ENCODE measurements at regions not wholly inside any gene's neighbourhood (a gene's known extent, or its start where the extent isn't known, plus 50 kb on each side); places are given as distances from the start of the nearest gene placed in this dataset.

DNA sequence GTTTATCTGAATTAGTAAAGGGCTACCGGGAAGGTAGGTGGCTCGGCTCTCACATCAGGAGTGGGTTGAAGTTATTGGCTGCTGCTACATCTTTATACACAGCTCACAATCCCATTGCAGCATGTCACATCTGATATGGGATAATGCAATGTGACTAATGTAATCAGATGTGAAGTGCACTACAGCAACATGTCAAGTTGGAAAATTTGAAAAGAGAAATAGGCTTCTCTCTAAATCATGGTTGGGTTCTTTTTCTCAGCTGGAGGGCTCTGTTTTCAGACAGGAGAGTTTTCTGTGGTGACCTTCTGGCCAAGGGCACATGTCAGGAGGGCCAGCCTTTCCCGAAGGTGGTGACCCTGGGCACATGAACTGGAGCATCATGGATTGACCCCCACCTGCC, 337.5 kb downstream of the HRH4 start:
- no peak for FAIRE-seq

DNA sequence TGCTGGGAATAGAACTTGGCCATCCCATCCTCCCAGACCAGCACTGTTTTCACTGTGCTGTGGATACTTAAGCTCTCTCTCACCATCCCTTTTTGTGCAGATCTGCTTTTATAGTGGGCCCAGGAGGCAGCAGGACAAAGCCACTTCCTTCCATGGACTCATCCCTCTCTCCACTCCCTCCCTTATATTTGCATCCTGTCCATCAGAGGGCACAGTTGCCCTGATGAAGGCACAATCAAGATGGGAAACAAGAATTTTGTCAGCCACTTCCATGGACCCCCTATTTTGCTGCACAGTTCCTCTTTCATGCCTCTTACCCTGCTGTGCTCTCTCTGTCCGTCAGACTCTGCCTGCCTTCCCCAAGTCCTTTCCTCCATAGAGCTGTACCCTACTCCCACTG, 338.7 kb downstream of the HRH4 start:
- FAIRE-seq, result no peak

DNA sequence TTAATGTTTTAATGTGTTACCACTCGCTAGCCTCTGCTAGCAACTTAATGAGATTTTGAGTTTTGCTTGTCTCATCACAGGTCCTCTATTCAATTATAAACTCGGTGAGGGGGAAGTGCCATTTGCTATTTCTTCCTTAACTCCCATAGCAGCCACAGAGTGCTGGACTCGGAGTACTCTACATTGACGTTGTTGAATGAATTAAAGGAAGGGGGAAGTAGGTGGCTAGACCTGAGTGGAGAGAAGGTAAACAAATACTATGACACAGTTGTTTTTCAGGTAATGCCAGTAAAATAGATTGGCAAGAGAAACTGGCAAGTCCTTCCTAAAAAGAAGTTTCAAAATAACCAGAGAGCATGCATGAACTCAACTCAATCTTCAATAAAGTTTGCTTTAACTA, 339.3 kb downstream of the HRH4 start:
- no peak for FAIRE-seq

DNA sequence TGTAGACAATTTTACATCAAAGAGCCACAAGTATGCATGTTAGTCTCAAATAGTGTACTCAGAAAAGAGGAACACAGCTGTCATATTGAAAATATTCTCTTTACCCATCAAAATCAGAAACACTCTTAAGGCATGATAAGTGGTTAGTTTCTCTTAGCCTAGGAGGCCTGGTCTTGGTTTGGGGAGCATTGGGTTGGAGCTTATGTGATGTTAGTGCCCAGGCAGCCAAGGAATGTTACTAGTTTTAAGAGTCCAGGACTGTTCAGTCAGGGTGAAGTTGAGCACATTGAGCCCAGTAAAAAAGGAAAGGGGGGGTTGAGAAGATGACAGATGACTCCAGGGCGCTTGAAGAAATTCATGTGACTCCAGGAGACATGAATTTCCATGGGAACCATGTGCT, 340.6 kb downstream of the HRH4 start:
- FAIRE-seq, result no peak

DNA sequence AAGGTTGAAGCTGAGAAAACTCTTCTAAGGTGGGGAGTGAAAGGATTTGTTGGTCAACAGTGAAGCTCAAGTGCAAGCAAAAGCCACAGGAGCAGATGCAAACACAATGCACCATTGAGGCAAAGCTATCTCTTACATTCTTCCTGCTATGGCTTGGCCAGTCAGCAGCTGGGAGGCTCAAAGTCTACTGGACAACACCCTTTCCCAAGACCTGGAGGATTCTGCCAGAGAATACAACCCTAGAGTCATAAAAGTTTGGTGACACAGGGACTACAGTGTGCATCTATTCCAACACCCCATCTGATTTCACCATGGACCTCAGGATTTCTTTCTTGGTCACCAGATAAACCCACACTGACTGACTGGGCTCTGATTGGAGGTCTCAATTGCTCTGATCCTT, 342.0 kb downstream of the HRH4 start:
- FAIRE-seq, result no peak

DNA sequence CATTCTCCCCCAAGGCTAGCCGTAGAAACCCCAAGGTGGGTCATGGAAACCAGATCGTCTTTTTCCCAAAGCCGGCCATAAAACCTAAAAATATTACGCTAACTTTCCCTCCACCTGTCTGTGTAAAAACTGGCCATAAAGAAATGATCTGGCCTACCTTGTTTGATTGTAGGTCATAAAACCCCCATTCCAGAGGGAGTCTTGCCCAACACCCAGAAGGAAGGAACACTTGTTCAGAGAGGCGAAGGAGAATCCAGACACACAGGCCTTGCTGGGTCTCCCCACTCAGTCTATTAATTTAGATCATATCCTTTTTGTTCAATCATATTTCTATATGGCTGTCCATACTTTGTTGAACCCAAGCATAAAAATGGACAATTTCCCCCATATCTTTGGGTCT, 344.7 kb downstream of the HRH4 start:
- no peak for FAIRE-seq

DNA sequence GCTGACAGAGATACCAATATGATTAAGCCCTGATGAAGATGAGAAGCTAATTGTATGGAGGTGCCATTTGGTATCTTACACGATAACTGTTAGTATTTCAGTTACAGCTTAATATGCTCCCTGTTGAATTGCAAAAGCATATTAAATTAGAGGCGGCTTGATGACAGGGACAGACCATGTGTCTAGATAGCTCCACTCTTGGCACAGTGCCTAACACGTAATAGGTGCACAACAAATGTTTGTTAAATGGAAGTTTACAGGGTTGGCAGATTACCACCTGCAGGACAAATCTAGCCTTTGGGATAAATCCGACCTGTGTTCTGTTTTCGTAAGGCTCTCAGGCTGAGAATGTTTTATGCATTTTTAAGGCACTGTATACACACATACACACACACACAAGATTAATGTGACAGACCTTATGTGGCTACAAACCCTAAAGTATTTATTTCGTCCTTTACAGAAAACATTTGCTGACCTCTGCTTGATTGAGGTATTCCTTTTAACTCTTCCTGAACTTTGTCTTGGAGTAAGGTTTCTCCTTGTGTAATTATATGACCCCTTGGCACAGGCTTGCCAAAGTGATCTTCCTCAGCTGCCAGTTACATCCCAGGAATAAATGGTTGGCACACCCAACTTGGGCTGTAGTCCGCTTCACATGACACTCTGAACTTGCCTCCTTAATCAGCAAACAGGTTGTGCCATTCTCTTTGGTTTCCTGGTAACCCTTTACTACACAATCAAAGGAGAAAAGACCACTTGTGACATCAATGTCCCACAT, 348.9 kb downstream of the HRH4 start:
- no peak for FAIRE-seq

DNA sequence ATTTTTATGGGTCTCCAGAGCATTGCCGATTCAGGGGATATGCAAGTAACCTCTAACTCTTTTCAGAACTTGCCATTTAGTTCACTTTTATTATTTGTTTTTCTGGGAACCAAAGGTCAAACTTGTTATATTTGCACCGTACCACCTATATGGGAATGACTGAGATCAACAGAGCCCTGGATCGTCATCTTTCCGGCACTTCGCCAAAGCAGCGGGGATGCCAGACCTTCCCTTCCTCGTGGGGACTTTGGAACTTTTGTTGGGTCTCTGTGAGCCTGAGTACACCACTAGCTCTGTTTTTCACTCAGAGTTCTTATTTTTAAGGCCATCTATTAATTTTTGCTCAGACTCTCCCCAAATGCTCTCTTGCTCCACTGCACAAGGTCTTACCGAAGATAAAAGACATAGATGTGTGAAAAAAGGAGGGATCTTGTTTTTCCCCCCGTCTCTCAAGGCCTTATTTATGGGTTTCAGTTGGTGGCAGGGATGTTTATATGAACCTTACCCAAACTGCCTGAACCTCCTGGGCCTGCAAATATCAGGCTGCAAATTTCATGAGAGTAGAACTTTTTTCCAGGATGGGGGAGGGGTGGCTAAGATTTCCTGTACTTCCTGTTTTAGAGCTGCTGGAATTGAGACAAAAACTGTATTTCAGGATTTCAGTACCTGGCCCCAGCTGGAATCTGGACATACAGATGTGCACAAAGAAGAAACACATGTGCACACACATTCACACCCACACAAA, 350.3 kb downstream of the HRH4 start:
- FAIRE-seq, result no peak

DNA sequence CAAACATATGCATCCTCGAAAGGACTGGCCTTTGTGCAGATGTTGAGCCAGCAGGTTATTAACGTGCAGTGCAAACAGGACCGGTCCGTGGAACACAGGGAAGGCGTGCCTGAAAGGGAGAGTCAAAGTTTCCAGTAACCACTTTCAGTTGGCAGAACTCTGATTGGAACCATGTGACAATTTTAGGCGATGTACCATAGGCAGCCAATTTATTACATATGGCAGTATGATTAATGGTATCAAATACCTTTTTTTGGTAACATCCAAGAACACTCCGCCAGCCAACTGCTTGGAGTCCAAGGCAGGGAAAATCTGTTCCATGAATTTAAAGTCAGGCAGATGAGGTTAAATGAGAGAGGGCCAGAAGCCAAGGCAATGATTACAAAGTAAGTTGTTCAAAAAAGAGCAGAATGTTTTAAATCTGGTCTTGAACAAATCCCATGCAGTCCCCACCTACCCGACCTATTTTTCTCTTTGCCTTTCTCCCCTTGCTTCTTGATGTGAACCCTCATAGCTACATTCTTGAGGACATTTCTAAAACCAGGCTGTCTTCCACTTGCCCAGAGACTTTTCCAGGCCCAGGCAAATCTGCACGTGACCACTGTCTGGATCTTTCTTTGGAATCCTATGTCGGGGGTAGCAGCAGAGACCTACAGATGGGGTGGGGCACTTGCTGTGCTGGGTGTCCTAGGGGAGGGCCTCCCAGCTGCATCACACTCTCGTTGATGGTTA, 351.7 kb downstream of the HRH4 start:
- no peak for FAIRE-seq

DNA sequence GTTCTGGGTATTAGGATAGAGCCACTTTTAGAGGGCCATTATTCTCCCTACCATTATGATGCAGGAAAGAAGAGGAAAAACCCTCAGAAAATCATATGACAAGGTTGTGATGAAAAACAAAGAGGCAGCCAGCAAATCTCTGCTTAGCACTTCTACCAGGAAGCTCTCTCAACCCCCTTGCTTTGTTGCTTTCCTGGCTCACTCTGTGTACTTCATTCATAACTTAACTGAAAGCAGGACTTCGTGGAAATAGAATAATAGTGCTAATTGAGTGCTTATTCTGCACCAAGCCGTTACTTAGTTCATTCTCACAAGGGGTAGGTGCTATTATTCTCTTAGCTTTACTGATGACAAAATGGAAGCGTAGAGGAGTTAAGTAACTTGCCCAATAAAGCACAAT, 354.1 kb downstream of the HRH4 start:
- no peak for FAIRE-seq

DNA sequence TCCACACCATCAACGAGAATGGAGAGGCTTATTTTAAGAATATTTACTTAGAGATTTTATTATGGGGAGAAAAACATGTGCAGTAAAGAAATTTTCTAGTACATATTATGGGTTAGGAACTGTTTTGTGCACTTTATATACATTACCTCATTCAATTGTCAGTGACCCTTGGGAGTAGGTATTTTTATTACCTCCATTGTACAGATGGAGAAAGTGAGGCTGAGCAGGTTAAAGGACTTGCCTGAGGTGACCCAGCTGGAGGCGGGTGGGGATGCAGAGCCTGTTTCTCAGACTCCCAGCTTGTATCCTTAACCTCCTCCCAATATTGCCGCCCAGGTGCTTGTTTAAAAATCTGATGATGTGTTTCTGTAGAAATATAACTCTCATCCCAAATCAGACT, 356.7 kb downstream of the HRH4 start:
- no peak for FAIRE-seq

DNA sequence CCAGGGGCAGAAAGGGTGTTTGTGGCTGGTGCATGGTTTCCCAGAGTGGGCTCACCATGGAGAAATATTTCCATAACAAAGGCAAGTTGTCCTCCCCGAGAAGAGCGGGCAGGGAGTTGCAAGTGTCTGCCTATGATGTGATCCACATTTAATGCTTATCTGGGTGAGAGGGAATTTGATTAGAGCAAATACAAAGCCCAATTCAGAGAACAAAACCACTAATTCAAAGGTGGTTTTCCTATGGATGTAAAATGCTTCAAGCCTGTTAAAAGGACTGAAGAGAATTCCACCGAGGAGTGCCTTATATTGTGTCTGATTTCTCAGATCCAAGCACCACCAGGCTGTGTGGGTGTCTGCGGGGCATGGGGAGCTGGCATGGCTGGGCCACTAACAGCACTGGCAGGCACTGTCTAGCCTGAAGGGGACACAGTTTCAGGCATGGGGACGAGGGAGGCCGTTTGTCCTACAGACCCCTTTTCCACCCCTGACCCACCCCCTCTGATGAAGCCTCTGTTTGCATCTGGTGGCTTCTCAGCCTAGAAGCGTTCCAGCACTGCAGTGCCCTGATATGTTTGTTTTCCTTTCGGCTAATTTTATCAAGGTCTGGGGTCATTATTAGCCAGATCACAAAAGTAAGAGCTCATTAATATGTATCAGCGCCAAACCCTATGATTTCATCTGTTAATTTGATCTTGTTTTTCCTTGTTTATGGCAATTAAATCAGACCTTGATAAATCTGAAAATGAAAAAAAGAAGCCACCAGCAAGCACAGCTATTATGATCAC, 357.3 kb downstream of the HRH4 start:
- FAIRE-seq, result no peak

DNA sequence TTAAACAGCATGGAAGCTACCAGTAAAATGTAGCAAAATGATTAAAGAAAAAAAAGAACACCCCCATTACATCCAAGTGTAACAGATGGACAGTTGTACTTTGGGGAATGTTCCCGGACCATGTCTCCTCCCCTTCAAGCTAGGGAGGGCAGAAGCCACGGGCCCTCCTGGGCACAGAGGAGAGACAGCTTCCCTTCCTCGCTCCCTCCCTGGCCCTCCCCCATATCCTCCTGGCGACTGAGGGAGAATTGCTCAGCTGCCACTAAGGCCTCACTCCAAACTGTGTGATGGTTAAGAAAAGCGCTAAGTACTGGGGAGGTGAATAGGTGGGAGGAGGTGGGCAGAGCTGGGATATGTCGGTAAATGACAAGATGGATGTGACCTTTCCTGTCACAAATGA, 358.0 kb downstream of the HRH4 start:
- no peak for FAIRE-seq

DNA sequence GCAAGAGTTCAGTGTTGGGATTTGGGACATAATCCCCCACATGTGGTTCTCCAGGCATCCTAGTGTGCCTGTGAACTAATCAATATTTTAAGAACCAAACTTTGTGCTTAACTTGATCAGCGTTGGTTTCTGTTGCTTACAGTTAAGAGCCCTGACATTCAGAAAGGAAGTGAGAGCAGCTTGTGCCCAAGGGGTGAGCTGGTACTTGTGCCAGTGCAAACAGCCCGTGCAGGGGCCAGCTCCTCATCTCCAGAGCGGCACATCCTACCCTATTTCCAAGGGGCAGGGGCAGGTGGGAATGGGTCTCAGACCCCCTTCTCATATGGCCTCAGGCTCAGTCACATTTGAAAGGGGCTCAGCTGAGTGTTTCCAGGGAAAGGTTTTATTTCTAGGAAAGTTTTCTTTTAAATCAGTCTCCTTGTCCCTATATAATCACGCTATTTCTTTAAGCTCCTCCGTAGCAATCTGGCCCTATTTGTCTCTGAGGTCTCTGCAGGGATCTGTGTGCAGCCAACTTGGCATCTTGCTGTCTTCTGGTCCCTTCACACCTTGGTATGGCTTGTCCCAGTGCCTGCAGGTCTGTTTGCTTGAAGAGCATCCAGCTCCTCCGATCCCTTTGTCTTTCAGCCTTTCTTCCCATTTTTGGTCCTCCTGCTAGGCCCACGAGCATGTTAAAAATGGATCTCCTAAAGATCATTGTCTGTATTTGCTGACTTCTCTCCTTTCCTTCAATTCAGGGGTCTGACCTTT, 358.9 kb downstream of the HRH4 start:
- FAIRE-seq, result no peak

DNA sequence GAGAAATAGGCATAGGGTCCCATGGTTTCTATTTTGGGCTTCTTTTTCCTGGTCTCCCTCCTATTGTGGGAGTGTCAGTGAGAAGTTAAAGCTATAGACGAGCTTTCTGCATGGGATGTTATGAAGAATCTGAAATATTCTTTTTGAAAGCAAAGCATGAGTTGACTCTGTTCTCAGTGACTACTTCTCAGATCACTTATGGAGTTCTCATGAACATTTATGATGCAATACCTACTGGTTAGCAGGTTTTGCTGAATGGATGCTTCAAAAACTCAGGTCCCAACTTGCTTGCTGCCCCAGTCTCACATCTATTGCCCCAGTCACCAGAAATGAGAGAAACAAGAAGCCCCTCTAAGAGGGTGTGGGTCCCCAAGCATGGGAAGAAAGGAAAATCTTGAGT, 365.0 kb downstream of the HRH4 start:
- no peak for FAIRE-seq

DNA sequence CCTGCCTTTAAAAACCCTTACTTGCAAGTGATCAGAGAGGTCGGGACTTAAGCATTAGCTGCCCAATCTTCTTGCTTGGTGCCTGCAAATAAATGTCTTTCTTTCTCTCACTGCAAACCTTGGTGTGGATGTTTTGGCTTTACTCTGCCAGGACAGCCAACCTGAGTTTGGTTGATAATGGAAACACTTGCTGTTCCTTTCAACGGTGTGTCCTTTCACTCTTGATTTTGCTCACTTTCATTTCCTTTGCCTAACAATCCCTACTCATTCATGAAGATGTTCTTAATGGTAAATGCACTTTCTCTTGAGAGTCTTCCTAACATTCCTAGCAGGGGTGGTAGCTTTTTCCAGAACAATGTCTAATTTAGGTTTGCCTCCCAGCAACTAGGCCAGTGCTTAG, 366.2 kb downstream of the HRH4 start:
- FAIRE-seq, result no peak

DNA sequence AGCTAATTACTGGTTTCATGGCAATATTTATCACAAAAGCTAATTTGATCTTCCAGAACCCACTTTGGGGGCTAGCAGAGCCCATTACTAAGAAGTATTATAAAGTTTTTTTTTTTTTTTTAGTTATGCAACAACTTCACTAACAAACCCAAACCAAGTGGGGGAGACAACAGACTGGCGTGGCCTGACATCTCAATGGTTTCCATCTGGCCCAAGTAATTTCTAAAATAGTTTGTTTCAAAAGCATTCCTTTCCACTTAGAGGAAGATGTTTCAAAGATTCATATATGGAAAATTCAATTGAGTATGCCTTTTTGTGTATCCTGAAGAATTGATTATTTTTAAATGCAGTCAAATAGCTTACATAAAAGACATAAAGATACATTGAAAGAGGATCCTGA, 367.1 kb downstream of the HRH4 start:
- FAIRE-seq, result no peak

DNA sequence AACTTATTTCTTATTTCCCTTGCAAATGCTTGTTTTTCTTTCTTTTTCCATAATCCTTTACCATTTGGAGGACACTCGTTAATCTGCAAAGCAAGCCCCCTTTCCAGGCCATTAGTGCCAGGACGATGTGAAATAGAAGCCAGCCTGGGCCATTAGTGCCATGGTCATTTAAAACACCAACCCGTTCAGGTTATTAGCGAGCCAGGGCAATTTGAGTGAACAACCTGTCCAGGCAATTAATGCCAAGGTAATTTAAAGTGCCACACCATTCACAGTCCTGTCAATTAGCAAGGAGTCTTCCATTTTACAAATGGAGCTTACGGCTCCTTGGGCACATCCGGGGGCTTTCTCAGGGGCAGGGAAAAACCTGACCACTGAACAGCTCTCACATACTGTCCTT, 370.6 kb downstream of the HRH4 start:
- no peak for FAIRE-seq

DNA sequence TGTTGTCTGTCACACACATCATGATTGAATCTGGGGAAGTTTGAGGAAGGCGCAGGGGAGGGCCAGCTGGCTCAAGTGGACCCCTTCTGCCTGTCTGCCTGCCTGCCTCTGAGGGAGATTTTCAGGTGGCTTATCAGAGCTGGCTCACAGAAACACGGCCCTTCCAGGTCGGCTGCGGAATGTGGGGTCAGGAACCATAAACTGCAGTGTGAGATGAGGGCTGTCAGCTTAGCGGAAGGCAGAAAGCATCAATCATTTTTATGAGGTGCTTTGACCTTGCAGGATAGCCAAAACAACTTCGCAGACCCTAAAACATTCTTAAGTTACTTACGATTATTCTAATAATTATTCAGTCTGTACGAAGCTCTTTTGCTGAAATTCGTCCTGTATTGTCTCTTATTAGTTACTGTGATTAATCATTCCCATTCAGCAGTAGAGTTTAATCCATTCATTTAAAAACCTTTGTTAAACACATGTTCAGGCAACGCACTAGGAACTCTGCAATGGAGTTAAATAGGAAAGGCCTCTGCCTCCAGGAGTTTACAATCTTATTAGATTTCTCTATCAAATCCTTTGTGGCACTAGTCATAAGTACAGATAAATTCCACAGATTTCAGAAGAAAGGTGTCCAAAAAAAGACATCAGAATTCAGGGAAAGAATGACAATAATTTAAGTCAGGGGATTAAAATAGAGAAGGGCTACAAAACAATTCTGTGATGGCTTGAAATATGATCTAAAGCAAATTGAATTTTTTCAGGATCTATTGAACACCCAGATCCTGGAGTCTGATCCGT, 371.6 kb downstream of the HRH4 start:
- no peak for FAIRE-seq

DNA sequence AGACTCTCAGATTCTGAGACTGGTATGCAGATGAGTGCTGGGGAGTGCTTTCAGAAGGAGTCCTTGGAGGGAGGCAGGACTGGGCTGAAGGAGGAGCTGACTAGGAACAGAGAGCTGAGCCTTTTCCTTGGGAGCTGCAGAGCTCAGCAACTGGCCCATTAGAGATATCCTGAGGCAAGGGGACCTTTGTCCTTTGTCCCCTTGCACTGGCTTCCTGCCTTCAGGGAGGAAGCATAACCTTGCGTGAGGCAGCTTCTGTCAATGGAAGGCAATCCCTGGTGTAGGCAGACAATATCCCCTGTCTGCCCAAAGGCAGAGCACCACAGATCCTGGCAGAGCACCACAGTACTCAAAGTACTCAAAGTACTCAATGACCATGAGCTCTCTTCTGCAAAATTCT, 375.3 kb downstream of the HRH4 start:
- FAIRE-seq, result no peak

DNA sequence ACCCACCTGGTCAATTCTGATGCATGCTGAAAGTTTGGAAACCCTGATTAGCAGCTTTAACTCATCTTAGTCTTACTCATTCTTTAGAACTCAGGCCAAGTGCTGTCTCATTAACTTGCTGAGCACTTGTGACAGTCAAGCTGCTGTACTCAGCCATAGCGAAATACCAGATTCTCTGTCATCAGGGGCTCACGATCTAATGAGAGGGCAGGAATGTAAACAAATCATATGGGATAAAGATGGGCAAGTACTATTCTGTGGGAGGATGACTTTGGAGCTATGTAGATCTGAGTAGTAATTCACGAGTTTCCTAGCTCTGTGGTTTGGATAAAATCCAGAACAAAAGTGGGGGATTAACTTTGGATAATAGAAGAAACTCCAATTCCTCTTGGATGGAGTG, 376.6 kb downstream of the HRH4 start:
- no peak for FAIRE-seq

All from endometrium (tissue), 2 donors.